ENCODE measurements at regions not wholly inside any gene's neighbourhood (a gene's known extent, or its start where the extent isn't known, plus 50 kb on each side); places are given as distances from the start of the nearest gene placed in this dataset.
"Not testable (repeated sequence)": the region's sequence is repeated elsewhere in the genome, so short reads cannot be mapped to it uniquely, and the experiment has no call there.

GRCh38 chr5:167858186-167858855 lies 433.1 kb upstream of the WWC1 start:
- TF ChIP-seq CTCF (conservative IDR thresholded peaks at IDR 0.05; ENCODE audit: low read length); EZH2phosphoT487 (IDR thresholded peaks at IDR 0.05; ENCODE audit: borderline replicate concordance, low read depth, low read length): not testable (repeated sequence)
